HTR-8/SVneo (cell line): ENCODE measurements at regions not wholly inside any gene's neighbourhood (a gene's known extent, or its start where the extent isn't known, plus 50 kb on each side); places are given as distances from the start of the nearest gene placed in this dataset.

Experiments used
- DNase-seq: peaks from one replicate; pipeline ENCODE4 v3.0.0; 2011; ENCODE audit warnings: low spot score, mixed read lengths; ENCODE audit not compliant: insufficient read length
- FAIRE-seq: peaks from 2 replicates; lab custom pipeline; 2011; peaks lifted over from hg19 to GRCh38; lab: Jason Lieb, UNC

GRCh38 chr3:35528728-35529127, 110.6 kb upstream of the ARPP21 start:
- no peak for DNase-seq
- FAIRE-seq = no peak

GRCh38 chr3:35529337-35529736, 110.0 kb upstream of the ARPP21 start:
- DNase-seq (no peak), FAIRE-seq (no peak)

GRCh38 chr3:35537265-35537664, 102.1 kb upstream of the ARPP21 start:
- no peak for FAIRE-seq
- DNase-seq = no peak

GRCh38 chr3:35544976-35545375, 94.3 kb upstream of the ARPP21 start:
- no peak for DNase-seq
- FAIRE-seq = no peak

- FAIRE-seq (no peak), DNase-seq (no peak)
These were observed 89.6 kb upstream of the ARPP21 start for GRCh38 chr3:35549690-35550089.

- DNase-seq (no peak), FAIRE-seq (no peak)
These were observed 77.2 kb upstream of the ARPP21 start for GRCh38 chr3:35562141-35562540.

GRCh38 chr3:35565048-35565447, 74.3 kb upstream of the ARPP21 start:
- FAIRE-seq (no peak), DNase-seq (no peak)
